ENCODE measurements at regions not wholly inside any gene's neighbourhood (a gene's known extent, or its start where the extent isn't known, plus 50 kb on each side); places are given as distances from the start of the nearest gene placed in this dataset.

DNA sequence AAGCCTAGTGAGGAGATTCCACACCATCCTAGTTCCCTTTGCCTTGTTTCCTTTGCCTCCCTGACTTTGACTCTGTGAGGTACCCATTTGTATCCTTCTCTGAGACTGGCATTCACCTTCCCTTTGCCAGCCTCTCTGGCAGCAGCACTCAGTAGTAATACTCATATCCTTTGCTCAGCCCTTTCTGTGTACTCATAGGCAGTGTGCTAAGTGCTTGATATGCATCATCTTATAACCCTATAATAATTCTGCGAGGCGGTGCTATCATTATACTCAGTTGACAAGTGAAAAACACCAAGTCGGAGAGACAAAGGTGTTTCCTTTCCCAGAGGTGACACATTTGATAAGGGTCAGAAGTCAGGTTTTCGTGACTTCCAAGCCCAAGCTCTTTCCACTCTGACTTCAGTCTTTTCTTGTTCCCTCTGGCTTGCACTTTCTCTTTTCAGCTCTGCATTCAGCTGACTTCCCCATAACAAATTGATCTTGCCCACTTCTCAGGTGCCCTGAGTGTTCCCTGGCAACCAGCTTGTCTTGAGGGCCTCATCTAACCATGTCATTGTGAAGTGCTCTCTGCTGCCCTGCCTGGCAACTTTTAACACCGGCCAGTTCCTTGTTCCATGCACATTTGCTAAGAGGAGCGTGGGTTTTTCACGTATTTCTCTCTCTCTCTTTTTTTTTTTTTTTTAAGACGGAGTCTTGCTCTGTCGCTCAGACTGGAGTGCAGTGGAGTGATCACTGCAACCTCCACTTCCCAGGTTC is 94.5 kb upstream of the UPP2 start:
- DNase-seq, result peak; percentile 12

DNA sequence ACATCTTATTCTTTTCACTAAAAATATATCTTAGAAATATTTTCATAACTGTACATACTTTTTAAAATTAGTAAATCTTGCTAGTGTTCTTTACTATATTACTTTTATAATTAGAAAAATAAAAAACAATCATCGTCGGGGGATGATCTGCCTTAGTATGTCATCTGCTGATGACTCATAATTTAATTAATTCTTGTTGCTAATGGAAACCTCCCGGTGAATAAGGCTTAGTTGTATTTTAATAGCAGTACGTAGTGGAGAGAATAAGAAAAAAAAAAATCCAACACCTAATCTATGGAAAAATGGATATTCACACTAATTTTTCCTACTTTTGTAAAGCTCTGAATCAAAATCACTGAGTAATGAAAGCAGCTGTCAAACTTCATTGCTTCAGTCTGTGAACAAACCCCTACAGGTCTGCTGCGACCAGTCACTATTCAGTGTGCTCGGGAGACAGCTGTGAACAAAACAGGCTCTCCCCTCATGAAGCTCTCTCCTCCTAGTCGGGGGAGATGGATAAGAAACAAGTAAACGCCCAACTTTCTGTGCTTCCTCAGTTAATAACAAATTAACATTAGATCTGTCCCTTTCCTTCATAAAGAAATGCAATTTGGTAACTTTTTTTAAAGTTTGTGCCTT is 97.4 kb upstream of the UPP2 start:
- DNase-seq, result no peak

DNA sequence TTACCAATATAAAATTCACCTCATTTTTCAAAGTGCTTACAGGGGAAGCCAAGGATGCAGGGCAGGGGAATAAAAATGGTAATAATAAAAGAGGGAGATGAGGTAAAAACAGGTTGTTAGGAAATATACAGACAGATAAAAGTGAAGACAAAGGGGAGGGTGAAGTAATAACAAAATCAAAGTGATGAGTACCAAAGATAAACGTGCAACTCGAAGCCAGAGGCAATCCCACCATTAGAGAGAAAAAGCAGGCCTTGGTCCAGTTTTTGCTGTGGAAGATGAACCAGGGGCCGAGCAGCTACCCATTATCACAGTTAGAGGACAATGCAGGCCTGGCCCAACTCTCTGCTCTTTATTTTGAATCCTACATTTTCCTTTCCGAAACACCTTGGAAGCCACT is 99.6 kb upstream of the UPP2 start:
- DNase-seq, result no peak

DNA sequence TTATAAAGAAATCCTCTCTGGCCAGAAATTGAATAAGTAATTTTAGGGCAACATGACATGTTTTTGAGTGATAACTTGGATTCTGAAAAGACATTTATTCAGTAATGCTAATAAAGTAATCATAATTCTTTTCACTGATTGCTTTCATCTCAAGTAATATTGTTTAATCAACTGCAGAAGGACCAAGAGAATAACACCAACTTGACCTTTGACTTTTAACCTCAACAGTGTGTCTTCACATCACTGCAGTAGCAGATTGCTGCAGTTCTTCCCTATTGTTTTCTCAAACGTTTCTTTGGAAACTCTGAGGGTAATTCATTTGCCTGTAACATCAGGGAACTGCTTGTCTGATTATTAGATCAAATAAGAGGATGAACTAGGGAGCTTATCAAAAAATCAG is 104.9 kb upstream of the UPP2 start:
- no peak for DNase-seq

DNA sequence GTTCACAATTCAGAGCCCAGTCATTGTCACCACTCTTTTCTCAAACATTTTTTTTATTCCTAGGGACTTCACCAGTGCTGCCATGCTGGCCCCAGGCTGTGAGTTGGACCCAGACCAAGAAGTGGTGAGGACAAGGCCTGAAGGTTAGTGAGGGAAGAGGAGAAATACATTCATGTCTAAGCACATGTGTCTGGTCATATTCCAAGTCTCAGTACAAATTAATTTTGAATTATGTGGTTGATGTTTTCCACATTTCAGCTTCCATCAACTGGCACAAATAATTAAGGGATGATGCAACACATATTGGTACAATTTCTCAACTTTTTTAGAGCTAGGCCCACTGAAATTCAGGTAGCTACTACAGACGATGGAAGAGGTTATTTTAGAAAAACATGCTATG is 106.6 kb upstream of the UPP2 start:
- DNase-seq, result no peak

DNA sequence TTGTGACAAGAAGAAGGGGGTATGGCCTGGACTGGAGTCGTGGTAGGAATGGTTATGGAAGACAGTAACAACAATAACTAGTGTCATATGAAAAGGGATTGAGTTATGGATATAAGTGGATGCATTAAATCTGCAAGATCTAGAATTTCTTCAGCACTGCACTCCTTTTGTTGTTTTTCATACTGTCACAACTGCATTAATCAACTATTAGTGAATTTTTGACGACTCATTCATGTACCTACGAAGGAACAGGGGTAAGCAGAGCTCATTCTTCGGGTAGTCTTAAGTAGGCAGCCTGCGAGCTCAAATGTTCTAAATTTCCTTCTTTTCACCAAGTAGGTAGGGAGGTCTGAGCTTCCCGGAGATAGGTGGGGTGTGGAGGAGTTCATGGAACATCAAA is 109.7 kb upstream of the UPP2 start:
- no peak for DNase-seq

DNA sequence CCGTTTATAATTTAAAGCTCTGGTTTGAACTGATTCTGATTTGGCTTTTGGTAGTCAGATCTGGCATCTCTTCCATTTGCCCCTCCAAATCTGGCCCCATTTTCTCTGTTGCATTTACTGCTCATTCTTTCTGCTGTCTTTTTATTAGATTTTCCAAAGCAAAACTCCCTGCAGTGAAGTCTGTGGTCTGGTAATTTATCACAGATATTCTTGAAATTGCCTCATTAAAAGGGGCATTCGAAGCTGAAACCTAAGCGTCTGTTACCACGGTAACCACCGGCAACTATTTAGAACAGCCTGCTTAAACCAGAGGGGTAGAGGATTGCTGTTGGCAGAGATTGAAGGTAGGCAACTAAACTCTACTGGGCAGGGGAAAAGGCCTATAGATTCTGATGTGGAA is 111.5 kb upstream of the UPP2 start:
- DNase-seq, result peak; percentile 18

DNA sequence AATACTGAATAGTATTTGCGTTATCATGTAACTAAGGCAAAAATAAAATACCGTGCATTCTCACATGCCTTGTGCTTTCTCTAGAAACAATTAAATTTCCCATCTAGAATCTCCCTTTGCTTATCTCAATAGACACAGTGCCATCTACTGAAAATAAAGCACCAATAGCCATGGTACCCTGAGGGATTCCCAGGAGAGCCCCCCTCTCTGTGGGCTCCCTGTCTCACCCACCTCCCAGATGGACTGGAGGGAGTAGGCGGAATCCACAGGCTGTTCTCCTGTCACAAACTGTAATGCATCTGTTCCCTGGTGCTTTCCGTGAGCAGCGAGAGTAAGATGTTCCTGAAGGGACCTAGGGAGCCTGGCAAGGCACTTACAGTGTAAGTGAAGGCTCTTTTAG is 112.4 kb upstream of the UPP2 start:
- DNase-seq, result no peak

DNA sequence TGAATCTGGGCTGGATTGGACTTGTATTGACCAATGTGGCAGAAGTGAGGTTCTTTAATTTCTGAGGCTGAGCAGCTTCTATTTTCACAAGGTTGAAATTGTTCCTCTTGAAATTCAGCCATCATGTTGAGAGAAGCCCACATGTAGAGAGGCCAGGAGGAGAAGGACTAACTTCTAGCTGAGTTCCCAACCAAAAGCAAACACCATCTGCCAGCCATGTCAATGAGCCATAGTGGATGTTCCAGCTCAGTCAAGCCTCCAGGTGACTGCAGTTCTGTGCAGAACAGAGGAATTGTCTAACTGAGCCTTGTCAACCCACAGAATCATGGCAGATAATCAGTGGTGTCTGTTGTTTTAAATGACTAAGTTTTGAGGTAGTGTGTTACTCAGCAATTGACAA is 110.6 kb upstream of the ACVR1 start:
- DNase-seq, result no peak

DNA sequence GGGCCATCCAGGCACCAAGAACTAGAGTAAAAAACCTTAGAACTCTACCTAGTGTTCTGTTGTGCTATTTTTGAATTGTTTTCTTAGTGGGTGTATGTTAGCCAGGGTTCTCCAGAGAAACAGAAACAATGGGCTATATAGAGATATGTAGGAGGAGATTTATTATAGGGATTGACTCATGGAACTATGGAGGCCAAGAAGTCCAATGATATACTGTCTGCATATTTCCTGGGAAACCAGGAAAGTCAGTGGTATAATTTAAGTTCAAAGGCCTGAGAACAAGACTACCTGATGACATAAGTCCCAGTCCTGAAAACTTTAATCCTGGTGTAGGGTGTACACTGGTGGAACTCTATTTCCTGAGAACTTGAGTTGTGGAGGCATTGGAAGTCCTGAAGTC is 108.7 kb upstream of the ACVR1 start:
- DNase-seq, result no peak

DNA sequence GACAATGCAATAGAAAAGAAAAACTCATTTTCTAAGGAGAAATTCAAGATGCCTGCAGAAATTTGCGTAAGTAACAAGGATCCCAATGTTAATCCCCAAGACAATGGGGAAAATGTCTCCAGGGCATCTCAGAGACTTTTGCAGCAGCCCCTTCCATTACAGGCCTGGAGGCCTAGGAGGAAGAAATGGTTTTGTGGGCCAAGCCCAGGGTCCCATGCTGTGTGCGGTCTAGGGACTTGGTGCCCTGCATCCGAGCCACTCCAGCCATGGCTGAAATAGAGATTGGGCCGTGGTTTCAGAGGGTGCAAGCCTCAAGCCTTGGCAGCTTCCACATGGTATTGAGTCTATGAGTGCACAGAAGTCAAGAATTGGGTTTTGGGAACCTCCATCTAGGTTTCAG is 103.9 kb upstream of the ACVR1 start:
- no peak for DNase-seq

DNA sequence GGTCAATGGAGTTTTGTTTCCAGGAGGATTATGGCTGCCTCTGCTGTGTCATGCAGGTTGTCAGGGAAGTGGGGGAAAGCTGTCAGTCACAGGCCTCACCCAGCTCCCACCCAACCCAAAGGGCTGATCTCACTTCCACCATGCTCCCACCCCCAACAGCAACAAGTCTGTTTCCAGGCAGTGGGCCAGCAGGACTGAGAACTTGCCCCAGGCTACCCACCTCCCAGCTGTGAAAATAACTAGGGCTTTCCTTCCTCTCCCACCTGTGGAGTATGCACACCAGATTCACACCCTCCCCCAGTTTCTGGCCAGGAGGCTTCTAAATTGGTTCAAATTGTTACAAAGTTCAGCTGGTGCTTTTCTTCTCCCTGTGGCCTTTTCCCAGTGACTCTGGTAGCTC is 95.6 kb upstream of the ACVR1 start:
- DNase-seq, result no peak

DNA sequence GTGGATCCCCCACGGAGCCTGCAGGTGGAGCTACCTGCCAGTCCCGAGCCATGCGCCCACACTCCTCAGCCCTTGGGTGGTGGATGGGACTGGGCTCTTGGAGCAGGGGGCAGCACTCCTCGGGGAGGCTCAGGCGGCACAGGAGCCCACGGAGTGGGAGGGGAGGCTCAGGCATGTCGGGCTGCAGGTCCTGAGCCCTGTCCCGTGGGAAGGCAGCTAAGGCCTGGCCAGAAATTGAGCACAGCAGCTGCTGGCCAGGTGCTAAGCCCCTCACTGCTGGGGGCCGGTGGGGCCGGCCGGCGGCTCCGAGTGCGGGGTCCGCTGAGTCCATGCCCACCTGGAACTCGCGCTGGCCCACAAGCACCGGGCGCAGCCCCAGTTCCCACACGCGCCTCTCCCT is 91.7 kb upstream of the ACVR1 start:
- no peak for DNase-seq

DNA sequence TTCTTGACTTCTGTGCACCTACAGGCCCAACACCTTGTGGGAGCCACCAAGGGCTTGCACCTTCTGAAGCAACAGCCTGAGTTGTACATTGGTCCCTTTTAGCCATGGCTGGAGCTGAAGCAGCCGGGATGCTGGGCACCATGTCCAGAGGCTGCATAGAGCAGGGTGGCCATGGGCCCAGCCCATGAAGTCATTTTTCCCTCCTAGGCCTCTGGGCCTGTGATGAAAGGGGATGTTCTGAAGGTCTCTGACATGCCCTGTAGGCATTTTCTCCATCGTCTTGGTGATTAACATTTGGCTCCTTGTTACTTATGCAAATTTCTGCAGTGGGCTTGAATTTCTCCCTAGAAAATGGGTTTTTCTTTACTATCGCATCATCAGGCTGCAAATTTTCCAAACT is 83.1 kb upstream of the ACVR1 start:
- DNase-seq, result no peak

DNA sequence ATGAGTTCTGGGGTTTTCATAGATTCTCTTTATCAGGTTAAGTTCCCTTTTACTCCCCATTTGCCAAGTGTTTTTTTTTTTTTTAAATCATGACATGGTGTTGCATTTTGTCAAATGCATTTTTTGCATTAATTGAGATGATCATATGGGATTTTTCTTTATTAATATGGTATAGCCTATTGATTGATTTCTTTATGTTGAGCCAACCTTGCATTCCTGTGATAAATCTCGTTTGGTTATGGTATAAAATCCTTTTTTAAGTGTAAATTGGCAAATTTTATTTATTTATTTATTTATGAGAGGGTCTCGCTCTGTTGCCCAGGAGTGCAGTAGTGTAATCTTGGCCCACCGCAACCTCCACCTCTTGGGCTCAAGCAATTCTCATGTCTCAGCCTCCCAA is 81.5 kb upstream of the ACVR1 start:
- no peak for DNase-seq

DNA sequence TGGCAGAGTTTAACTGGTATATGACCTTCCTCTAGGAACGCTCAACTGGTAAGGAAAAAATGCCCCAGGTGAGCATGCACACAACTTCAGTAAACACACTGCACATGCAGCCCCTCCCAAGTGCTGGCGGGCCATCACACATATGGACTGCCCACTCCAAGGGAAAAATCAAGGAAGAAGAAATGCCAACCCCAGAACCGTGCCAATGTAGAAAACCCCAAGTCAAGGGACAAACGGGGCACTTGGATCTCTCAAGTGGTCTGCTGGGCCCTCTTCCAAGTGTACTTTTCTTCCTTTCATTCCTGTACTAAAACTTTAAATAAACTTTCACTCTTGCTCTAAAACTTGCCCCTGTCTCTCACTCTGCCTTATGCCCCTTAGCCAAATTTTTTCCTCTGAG is 76.4 kb upstream of the ACVR1 start:
- DNase-seq, result no peak

DNA sequence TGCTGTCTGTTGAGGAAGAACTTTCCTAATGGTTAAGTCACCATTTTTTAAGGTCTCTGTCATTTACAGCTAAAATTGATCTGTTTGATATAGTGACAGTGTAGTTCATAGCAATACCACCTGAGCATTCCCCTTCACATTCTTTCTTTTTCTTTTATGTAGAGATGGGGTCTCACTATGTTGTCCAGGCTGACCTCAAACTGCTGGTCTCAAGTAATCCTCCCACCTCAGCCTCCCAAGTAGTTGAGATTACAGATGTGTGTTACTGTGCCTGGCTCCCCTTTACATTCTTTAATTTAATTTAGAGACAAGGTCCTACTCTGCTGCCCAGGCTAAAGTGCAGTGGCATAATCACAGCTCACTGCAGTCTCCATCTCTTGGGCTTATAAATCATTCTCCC is 72.7 kb upstream of the ACVR1 start:
- no peak for DNase-seq

DNA sequence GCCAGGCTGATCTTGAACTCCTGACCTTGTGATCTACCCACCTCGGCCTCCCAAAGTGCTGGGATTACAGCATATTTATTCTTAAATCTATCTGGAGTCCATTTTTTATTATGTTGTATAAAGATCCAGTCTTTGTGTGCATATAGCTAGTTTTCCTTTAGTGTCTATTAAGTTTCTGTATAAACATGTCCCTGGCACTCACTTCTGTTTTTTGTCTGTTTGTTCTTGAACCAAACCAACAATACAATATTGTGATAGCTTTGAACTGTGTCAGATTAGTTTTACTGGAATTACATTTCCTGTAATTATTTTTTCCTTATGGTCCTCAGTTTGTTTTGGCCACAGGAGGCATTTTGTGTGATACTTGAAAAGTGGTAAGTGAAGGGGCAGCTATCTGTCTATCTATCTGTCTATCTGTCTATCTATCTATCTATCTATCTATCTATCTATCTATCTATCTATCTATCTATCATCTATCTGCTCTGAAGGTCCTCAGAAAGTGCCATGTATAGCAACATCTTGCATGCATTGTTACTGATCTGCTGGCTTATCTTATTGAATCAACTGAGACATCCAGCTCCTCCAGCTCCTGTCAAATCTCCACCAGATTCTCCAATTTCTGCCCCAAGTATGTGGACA is 70.9 kb upstream of the ACVR1 start:
- DNase-seq, result no peak

DNA sequence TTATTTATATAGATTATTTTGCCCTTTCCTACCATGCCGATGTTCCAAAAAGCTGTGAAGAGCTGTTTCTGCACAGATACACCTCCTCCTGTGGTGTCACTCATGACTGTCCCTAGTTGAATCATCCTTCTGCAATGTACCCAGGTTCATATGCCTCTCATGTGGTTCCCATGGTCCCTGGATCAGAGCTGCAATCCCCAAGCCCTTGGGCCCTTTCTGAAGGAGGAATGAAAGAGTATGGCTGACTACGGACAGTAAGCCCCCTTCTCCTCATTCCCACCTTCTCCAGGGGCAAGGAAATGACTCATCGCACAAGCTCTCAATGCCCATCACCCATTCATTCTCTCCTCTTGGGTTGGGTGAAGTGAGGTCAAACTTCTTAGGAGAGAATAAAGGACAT is 63.9 kb upstream of the ACVR1 start:
- no peak for DNase-seq

DNA sequence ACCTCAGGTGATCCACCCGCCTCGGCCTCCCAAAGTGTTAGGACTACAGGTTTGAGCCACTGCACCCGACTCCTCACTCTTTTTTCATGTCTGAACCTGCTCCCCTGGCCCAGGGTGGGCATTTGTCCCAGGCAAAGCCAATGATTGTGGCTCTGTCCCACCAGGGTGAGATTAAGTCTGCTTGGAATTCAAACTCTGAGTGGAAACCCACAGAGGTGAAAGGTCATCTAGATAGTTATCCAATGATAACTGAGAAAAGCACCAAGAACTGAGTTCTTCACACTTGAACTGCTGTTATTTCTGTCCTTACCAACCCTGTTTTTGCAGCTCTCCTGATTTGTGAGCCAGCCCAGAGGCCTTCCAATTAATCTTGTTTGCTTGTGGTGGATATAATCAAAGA is 62.4 kb upstream of the ACVR1 start:
- no peak for DNase-seq

DNA sequence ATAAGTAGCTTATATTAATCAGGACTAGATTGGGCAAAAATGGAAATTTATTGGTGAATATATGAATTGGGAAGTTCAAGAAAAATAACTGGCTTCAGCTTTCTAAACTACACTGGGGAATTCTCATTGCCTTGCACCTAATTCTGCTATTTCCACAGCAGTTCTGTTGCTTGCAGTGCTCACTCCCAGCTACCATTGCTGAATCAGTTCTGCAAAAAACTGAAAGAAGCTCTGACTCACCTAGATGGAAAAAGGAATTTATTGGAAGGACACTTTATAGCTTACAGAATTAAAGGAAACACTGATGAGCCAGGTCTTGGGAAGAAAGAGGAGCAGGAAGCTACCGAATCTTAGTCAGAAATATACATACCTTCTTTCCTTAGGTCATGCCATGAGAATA is 60.3 kb upstream of the ACVR1 start:
- DNase-seq, result no peak

DNA sequence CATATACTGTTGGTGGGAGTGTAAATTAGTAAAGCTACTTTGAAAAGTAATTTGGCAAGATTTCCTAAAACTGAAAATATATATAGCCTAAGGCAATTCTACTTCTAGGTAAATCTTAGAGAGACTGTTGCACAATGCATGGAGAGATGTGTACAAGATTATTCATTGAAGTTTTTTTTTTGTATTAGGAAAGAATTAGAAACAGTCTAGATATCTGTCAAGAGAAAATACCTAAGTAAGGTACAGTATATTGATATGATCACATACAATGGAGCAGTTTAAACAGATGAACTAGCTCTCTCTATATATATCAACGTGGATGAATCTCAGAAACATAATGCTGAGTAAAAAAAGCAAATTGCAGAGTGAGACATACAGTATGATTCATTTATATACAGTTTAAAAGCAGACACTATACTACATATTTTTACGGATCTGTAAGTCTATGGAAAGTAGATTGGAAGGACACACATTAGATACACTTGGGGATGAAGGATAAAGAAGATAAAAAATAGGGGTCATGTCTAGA is 59.3 kb upstream of the ACVR1 start:
- DNase-seq, result no peak

DNA sequence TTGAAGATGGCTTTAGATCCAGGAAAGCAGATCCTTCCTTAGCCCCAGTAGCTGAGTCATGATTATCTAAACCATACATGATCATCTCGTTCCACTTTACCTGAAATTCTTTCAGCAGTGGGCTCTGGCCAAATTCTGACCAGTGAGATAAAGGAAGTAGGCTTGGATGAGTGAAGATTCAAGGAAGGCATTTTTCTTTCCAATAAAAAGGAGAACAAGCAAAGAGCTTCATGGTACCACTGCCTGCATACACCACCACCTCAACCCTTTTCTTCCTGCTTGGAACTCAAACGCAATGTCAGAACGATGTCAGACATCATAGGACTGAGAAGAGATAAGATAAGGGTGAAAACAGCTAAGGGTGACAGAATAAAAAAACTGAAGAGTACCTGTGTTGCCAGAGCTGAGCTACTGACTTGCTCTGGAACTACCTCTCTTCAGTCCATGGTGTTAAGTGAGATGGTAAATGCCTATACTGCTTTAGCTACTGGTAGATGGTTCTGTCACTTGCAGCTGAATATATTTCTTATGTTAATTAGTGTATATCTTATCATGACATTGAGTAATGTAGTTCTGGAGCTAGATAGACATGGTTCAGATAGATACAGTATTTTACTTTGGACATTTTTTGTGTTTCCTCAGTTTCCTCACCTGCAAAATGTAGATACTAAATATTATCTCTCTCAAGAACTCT is 58.7 kb upstream of the ACVR1 start:
- DNase-seq, result no peak
